K562 (cell line): ENCODE measurements at regions not wholly inside any gene's neighbourhood (a gene's known extent, or its start where the extent isn't known, plus 50 kb on each side); places are given as distances from the start of the nearest gene placed in this dataset.

ENCODE experiments used
- ATAC-seq: fragments of 200-7000 bp; cut with Tn5 transposase; 3 replicates; pipeline ENCODE4 v1.9.1; 2020; ENCODE audit warnings: moderate library complexity
- BruUV-seq: library from RNA; stranded (reverse); fragments of 400-500 nt; replicated peaks from 2 replicates; lab custom pipeline; 2021; lab: Mats Ljungman, UMichigan
- CTCF ChIA-PET: fragments of 300-600 bp; formaldehyde crosslinking; extraction: SDS; loops from one replicate; lab custom pipeline; 2021; ENCODE audit warnings: low intra/inter-chr PET ratio; lab: Yijun Ruan, JAX
- POLR2A ChIA-PET: fragments of 300-600, 350-650 bp; sonication (Branson Sonifier 250); formaldehyde crosslinking; extraction: SDS; loops from one replicate; lab custom pipeline; 2021; ENCODE audit warnings: antibody characterized with exemption, inconsistent platforms; lab: Yijun Ruan, JAX
- DNase-seq, 4 experiments: peaks; one replicate each; pipeline versions ENCODE4 v3.0.0 to v3.0.0-alpha.2; 2011 to 2018; ENCODE audit warnings: low spot score in 3 of 4, mixed read lengths in 3 of 4; ENCODE audit errors: extremely low read depth in 1 of 4
- FAIRE-seq: peaks from 2 replicates; lab custom pipeline; 2011; peaks lifted over from hg19 to GRCh38; lab: Jason Lieb, UNC
- H2AFZ ChIP-seq: 2 replicates; pipeline ENCODE4 v1.6.0; 2011; ENCODE audit warnings: low read depth, low read length, control low read depth, inconsistent platforms
- H3K27ac ChIP-seq: fragments of 200-600 bp; 3 replicates; pipeline ENCODE4 v1.8.0; 2011; ENCODE audit warnings: low read depth, mild to moderate bottlenecking, control low read depth, inconsistent platforms, low read length, moderate library complexity, mixed read lengths; ENCODE audit errors: extremely low read depth
- H3K27me3 ChIP-seq, 2 experiments: fragments of 300-600 bp in 1 of 2; 2 replicates in 1 of 2; 3 replicates in 1 of 2; pipeline versions ENCODE4 v1.6.0 to v1.8.0; 2011; ENCODE audit warnings: inconsistent platforms in 2 of 2, low read length in 2 of 2, mild to moderate bottlenecking in 1 of 2, mixed read lengths in 1 of 2, moderate library complexity in 1 of 2; ENCODE audit not compliant: control insufficient read depth in 2 of 2, insufficient read depth in 2 of 2
- H3K36me3 ChIP-seq: fragments of 300-600 bp; 3 replicates; pipeline ENCODE4 v1.8.0; 2011; ENCODE audit warnings: mild to moderate bottlenecking, low read length, inconsistent platforms; ENCODE audit not compliant: control insufficient read depth, insufficient read depth
- H3K4me1 ChIP-seq, 2 experiments: fragments of 200-600 bp in 1 of 2; replicated peaks in 1 of 2; 2 replicates in 1 of 2; 3 replicates in 1 of 2; pipeline versions ENCODE4 v1.5.1 to v1.8.0; 2011; ENCODE audit warnings: inconsistent platforms in 2 of 2, low read length in 2 of 2, mild to moderate bottlenecking in 1 of 2, mixed read lengths in 1 of 2, moderate library complexity in 1 of 2; ENCODE audit not compliant: control insufficient read depth in 2 of 2, insufficient read depth in 2 of 2
- H3K4me2 ChIP-seq: 2 replicates; pipeline ENCODE4 v1.6.1; 2011; ENCODE audit warnings: low read length, control low read depth, inconsistent platforms, mixed read lengths; ENCODE audit not compliant: insufficient read depth
- H3K4me3 ChIP-seq: fragments of 200-600 bp; sonication (generic), shearing (Covaris generic); 2 replicates; pipeline ENCODE4 v1.5.1; 2016; ENCODE audit warnings: control low read depth, inconsistent platforms
- H3K79me2 ChIP-seq: fragments of 200-600 bp; 3 replicates; pipeline ENCODE4 v1.8.0; 2011; ENCODE audit warnings: low read length, inconsistent platforms; ENCODE audit not compliant: control insufficient read depth, insufficient read depth
- H3K9ac ChIP-seq, 2 experiments: 2 replicates each; pipeline versions ENCODE4 v1.6.0 to v1.6.1; 2011; ENCODE audit warnings: low read depth in 2 of 2, low read length in 2 of 2, control low read depth in 1 of 2, inconsistent platforms in 1 of 2, mild to moderate bottlenecking in 1 of 2, mixed read lengths in 1 of 2; ENCODE audit not compliant: insufficient read depth in 1 of 2
- H3K9me1 ChIP-seq: one replicate; pipeline ENCODE4 v1.6.0; 2011; ENCODE audit warnings: inconsistent platforms, mild to moderate bottlenecking, low read length, moderate library complexity; ENCODE audit not compliant: control insufficient read depth, insufficient read depth
- H3K9me3 ChIP-seq: replicated peaks from 2 replicates; pipeline ENCODE4 v1.5.1; 2011; ENCODE audit warnings: low read depth, low read length, inconsistent platforms; ENCODE audit not compliant: control insufficient read depth, insufficient read depth
- H4K20me1 ChIP-seq: replicated peaks from 2 replicates; pipeline ENCODE4 v1.6.1; 2011; ENCODE audit warnings: low read length, inconsistent platforms, mixed read lengths; ENCODE audit not compliant: control insufficient read depth, insufficient read depth
- KDM2B ChIP-seq: fragments of 250-450 bp; sonication (Bioruptor Pico); IDR thresholded peaks from 2 replicates; pipeline ENCODE4 v1.8.0; 2021; ENCODE audit warnings: mild to moderate bottlenecking, moderate library complexity
- PRMT5 ChIP-seq: sonication (generic); formaldehyde crosslinking; IDR thresholded peaks from 2 replicates; pipeline ENCODE4 v1.5.0; 2020; ENCODE audit warnings: missing genetic modification reagents
- RBBP5 ChIP-seq: fragments of 200-600 bp; sonication (generic); IDR thresholded peaks from 2 replicates; pipeline ENCODE4 v1.6.1; 2012; ENCODE audit warnings: borderline replicate concordance, mild to moderate bottlenecking, low read length, control low read depth, inconsistent platforms; ENCODE audit not compliant: insufficient read depth, poor library complexity, severe bottlenecking
- TEAD1 ChIP-seq, 2 experiments: fragments of 450-650 bp in 1 of 2; sonication (generic) in 1 of 2; formaldehyde crosslinking; IDR thresholded peaks; 2 replicates each; pipeline versions ENCODE4 v1.4.0 to v1.8.0; 2020 to 2022; ENCODE audit warnings: mild to moderate bottlenecking in 2 of 2, missing genetic modification reagents in 1 of 2
- ZNF347 ChIP-seq: fragments of 450-650 bp; formaldehyde crosslinking; IDR thresholded peaks from 2 replicates; pipeline ENCODE4 v1.4.0; 2020; ENCODE audit warnings: low read depth, mild to moderate bottlenecking, moderate library complexity
- WGBS: fragments of 100-300 bp; shearing (Covaris generic); methylation state at CpG from one replicate; pipeline ENCODE4 v1.1.6; 2016; ENCODE audit warnings: low coverage, mixed read lengths; ENCODE audit not compliant: insufficient coverage; ENCODE audit errors: missing lambda C conversion rate; 5-methylcytosine and 5-hydroxymethylcytosine counted together
- in situ Hi-C: fragments of 300-500 bp; cut with MboI; formaldehyde crosslinking; loops from 4 replicates; pipeline ENCODE4 v1.15.0; 2018; ENCODE audit warnings: inconsistent platforms, mixed read lengths
- intact Hi-C: fragments of 100-400 bp; cut with micrococcal nuclease; formaldehyde crosslinking; loops from 2 replicates; pipeline ENCODE4 v1.14.2; 2022
- TF ChIP-seq, protein P1 (sequence below): sonication (generic); IDR thresholded peaks from 2 replicates; pipeline ENCODE4 v1.6.1; 2016

DNA sequence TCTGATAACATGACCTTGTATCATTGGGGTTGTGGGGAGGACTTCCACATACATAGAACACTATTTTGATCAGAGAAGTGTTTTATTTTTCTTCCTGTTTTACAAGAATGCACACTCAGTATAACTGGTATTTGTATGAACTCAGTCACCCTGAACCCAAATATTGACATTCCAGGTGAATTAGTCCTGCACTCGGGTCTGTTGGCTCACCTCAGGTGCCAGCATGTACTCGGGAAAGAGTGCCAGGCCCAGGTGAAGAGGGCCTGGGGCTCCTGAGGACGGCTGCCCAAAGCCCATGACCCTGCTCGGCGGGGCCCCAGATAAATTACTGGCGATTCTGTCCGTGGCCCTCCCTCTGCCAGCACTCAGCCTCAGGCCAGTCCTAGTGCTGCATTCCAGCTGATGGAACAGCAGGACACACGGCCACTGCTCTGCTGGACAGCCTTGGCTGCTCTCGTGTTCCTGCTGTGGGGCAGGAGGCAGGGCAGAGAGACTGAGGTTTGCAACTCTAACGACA is 75.4 kb upstream of the TMPRSS2 start:
- no peak for DNase-seq
- Histone ChIP-seq H3K27me3 (no peaks in the 10 kb centered on the region; a peak in 1 of 5 replicates), H3K4me3 (no peak overlapping the region), H2AFZ (no peak overlapping the region), H3K9me3 (no peaks in the 10 kb centered on the region), H3K36me3 (no peaks in the 10 kb centered on the region), H3K27ac (no peak overlapping the region), H4K20me1 (no peaks in the 10 kb centered on the region), H3K4me1 (no peaks in the 10 kb centered on the region), H3K9ac (no peak overlapping the region), H3K4me2 (no peak overlapping the region), H3K79me2 (no peaks in the 10 kb centered on the region), H3K9me1 (no peaks in the 10 kb centered on the region)
- 0 out of 3 replicates have a peak, but pooled peaks have one; percentile 27 for ATAC-seq
- TF ChIP-seq RBBP5 (no peak), KDM2B (CRISPR knock-in tag) (no peak), TEAD1 (CRISPR knock-in tag; IDR thresholded peaks at IDR 0.05) (no peak)
- no peak for FAIRE-seq
- WGBS = 2% methylated on average over 10 of the region's 10 CpGs
- BruUV-seq = no TSS peak
- CTCF ChIA-PET = no interaction called here
- intact Hi-C loops = no loop called here
- in situ Hi-C loops = no loop called here
- POLR2A ChIA-PET = interaction anchor here (0.7 to 0.9 kb wide), 2 partner anchors 12 to 225 kb away, joined by 3 read pairs; no protein-coding TSS in a partner anchor

DNA sequence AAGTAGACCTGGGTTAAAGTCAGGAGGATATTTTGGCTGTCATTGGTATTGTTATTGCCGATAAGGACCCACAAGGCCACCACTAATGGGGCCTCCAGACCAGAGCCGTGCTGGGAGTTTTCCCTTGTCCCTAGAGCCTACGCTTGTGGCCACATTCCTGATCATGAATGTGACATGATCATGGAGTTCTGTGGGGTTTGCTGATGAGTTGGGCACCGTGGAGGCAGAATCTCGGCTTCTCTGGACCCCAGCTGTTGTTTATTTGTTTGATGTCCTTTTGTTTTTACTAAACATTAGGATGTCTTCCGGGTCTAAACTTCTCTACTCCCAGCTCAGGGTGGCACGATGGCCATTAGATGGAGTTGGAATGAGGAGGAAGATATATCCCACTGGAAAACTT is 74.9 kb upstream of the TMPRSS2 start:
- POLR2A ChIA-PET = interaction anchor here (0.7 to 0.9 kb wide), 2 partner anchors 12 to 226 kb away, joined by 3 read pairs; no protein-coding TSS in a partner anchor
- Histone ChIP-seq H3K9ac (no peak overlapping the region), H3K79me2 (no peaks in the 10 kb centered on the region), H3K27ac (no peak overlapping the region), H3K27me3 (no peaks in the 10 kb centered on the region; a peak in 1 of 5 replicates), H4K20me1 (no peaks in the 10 kb centered on the region), H3K4me3 (no peak overlapping the region), H3K4me2 (no peak overlapping the region), H3K9me3 (no peaks in the 10 kb centered on the region), H3K9me1 (no peaks in the 10 kb centered on the region), H3K36me3 (no peaks in the 10 kb centered on the region), H3K4me1 (no peaks in the 10 kb centered on the region), H2AFZ (no peak overlapping the region)
- DNase-seq (no peak), FAIRE-seq (no peak), ATAC-seq (no peak)
- WGBS = under 1% methylated on average over 7 of the region's 7 CpGs
- intact Hi-C loops (no loop called here), in situ Hi-C loops (no loop called here)
- CTCF ChIA-PET = no interaction called here
- TF ChIP-seq ZNF347 (CRISPR knock-in tag) = no peak
- TF ChIP-seq, protein P1, sequence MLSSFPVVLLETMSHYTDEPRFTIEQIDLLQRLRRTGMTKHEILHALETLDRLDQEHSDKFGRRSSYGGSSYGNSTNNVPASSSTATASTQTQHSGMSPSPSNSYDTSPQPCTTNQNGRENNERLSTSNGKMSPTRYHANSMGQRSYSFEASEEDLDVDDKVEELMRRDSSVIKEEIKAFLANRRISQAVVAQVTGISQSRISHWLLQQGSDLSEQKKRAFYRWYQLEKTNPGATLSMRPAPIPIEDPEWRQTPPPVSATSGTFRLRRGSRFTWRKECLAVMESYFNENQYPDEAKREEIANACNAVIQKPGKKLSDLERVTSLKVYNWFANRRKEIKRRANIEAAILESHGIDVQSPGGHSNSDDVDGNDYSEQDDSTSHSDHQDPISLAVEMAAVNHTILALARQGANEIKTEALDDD = no peak
- no peak for TF ChIP-seq PRMT5 (CRISPR knock-in tag)
- BruUV-seq = no TSS peak
